ENCODE measurements at regions not wholly inside any gene's neighbourhood (a gene's known extent, or its start where the extent isn't known, plus 50 kb on each side); places are given as distances from the start of the nearest gene placed in this dataset.
"Not testable (repeated sequence)": the region's sequence is repeated elsewhere in the genome, so short reads cannot be mapped to it uniquely, and the experiment has no call there.

DNA sequence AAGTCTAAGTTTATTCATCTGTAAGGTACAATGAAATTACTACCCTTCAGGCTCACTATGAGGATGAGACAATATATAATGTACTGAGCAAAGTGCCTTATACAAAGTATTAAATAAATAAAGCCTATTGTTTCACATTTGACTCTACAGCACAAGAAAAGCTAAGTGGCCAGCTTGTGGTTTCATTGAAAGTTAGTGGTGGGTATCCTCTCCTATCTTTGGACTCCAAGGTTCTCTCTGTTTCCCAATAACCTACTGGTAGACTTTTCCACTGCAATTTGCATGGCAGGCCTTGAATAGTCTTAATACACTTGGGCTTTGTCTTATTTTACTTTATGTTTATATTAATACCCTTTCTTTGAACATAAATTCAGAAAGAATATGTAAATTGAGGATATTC lies 262.7 kb downstream of the DEPDC1B start:
- DNase-seq, result no peak

DNA sequence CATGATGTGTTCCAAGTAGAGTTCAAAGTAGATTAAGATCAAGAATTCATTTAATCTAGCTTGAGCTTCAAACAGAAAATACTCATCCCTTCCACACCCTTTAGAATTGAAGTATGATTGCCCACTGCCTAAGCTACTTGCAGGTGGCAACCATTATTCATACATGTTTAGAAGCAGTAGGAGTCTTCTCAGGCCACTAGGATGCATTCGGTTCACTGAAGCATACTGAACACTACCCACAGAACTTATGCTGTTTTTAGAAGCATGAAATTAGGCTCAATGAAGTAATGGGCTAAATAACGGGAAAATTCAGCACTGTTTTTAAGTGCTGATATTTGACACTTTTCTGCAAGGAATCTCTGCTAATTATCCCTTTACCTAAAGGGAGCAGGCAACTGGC lies 263.4 kb downstream of the DEPDC1B start:
- DNase-seq, result no peak

- DNase-seq, result no peak
Observed at GRCh38 chr5:60435808-60436207, 264.2 kb downstream of the DEPDC1B start.

DNA sequence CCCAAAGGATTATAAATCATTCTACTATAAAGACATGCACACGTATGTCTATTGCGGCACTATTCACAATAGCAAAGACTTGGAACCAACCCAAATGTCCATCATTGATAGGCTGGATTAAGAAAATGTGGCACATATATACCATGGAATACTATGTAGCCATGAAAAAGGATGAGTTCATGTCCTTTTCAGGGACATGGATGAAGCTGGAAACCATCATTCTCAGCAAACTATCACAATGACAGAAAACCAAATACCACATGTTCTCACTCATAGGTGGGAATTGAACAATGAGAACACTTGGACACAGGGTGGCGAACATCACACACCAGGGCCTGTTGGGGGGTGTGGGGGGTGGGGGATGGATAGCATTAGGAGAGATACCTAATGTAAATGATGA lies 273.8 kb downstream of the DEPDC1B start:
- not testable (repeated sequence) for DNase-seq

- not testable (repeated sequence) for DNase-seq
Observed at GRCh38 chr5:60420773-60421172, 279.2 kb downstream of the DEPDC1B start.

GRCh38 chr5:60417500-60418181 lies 282.3 kb downstream of the DEPDC1B start:
- DNase-seq, result no peak

DNA sequence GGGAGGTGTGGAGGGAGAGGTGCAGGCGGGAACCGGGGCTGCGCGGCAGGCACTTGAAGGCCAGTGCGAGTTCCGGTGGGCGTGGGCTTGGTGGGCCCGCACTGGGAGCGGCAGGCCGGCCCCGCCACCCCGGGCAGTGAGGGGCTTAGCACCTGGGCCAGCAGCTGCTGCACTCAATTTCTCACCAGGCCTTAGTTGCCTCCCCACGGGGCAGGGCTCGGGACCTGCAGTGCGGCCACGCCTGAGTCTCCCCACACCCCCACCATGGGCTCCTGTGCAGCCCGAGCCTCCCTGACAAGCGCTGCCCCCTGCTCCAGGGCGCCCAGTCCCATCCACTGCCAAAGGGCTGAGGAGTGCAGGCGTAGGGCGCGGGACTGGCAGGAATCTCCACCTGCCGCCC lies 284.5 kb downstream of the DEPDC1B start:
- no peak for DNase-seq

GRCh38 chr5:60410427-60410826 lies 289.5 kb downstream of the DEPDC1B start:
- DNase-seq, result no peak

DNA sequence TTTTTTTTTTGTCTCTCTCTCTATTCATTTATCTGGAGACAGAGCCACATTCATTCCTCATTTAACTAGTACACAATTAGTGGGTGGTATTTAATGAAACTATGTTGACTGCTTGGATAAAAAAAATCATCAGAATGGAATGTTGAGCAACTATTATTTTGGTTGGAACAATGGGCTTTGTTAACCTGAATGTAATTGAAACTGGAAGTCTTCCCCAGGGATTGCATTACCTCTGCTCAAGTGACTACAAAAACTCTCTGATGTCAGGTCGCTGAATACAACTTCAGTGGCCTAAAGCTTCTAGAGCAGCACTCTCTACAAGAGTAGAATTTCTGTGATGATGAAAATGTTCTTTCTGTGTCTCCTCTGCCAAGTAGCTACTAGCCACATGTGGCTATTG lies 295.8 kb downstream of the DEPDC1B start:
- DNase-seq, result no peak

DNA sequence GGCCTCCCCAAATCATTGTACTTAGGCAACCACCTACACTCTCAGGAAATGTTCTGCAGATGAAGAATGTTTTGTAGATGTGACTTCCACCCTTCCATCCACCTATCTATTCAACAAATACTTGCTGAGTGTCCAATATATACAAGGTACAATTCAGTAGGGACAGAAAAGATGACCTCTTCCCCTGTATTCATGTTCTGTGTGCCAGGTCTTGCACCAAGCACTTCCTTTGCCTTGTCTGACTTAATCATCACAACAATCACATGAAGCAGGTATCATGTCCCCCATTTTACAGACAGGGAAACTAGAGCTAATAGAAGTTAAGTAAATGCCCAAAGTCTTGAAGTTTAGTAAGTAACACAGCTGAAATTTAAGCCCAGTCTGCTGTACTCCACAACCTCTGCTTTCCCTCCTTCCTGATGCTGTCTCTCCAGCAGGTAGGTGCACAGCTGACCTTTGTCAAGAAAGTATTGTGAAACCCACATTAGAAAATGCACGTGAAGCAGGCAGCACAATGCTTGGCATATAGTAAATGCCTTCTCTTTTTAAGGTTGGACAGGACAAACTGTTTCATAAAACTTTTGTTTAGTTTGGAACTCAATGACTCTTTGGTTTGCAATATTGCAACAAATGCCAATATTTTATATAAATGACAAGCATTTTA lies 296.5 kb downstream of the DEPDC1B start:
- DNase-seq, result no peak

DNA sequence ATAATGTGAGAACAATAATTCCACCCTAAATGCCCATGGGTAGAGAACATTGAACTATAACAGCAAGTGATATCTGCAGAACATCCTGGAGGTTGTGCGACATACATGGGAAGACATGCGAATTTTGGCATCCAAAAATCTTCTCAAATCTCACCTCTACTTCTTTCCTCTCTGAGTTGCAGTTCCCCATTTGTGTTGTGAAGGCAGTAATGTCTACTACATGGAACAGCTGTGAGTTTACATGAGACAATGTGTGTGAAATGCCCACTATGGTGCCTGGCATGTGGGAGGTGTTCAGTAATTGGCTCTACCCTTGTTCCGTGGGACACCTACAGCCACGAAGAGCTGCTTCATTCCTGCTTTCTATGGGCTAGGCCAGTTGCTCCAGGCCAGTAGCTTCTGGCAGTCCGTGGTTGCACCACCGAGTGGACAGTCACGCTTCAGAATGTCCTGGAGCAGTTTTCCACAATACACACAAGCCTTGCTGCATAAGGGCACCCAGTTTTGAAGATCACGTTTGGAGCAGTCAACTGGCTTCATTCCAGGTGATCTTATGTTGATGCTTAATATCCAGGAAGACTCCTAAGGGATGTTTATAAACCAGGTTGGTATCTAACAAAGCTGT lies 297.7 kb downstream of the DEPDC1B start:
- no peak for DNase-seq

GRCh38 chr5:60401526-60401925 lies 298.4 kb downstream of the DEPDC1B start:
- DNase-seq, result no peak

GRCh38 chr5:60399507-60399906 lies 300.5 kb downstream of the DEPDC1B start:
- DNase-seq, result no peak

DNA sequence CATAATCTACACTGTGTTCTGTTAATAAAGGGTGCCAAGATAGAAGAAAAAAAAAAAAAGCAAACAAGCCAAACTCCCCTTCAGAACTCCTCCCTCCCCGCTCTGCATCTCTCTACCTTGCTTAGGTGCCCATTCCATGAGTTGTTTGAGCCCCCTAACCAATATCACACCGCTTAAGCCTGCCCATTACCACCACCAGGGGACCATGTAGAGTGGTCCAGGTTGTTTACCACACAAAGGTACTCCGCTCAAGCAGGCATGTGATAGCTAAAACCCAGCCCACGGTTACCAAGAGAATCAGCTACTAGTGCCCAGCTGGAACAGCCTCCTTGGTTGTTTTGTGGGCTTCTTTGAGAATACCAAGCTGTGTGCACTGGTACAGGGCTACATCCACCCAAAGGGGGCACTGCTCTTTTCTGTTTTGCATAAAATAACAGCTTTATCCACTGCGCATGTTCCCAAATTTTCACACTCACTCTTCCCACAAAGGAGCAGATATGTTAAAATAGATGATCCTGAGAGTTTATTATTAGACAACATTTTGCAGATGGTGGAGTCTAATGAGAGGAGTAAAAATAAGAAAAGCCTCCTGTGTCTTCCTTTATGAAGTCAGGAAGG lies 304.1 kb downstream of the DEPDC1B start:
- no peak for DNase-seq

DNA sequence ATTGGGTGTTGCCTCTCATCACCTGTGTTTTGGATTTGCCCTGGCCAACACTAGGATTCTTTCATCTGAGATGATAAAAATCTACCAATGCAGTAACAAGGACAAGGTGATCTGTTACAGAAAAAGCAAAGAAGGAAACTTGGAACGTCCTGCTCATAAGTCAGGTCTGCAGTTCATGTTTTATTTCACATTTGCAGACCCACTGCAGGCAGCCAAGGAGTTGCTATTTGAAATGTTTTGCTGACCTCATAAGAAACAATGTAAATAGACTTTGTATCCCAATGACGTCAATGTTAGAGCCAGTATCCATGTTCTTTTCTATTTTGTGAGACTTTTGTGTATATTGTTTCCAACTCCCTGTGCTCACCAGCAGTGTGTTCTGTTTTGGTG lies 312.9 kb downstream of the DEPDC1B start:
- no peak for DNase-seq

- no peak for DNase-seq
Observed at GRCh38 chr5:60386436-60387050, 313.4 kb downstream of the DEPDC1B start.

- no peak for DNase-seq
Observed at GRCh38 chr5:60382716-60383115, 317.2 kb downstream of the DEPDC1B start.

GRCh38 chr5:60379907-60380306 lies 320.1 kb downstream of the DEPDC1B start:
- DNase-seq, result no peak

GRCh38 chr5:60377826-60378225 lies 322.1 kb downstream of the DEPDC1B start:
- no peak for DNase-seq

DNA sequence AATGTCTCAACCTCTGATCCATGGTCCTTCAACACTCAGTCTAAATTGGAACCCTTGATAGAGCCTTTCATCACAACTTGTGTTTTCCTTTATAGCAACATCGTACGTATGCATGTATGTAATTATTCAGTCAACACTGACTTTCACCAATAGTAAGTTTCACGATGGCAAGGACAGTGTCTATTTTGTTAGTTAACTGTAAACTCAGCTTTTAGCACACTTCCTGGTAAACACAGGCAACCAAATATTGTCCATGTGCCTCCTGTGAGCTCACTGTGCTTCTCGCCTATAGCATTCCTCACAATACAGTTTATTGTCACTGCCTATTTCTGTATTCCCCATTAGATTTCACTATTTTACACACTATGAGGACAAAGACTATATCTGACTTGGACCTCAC lies 323.1 kb downstream of the DEPDC1B start:
- no peak for DNase-seq

DNA sequence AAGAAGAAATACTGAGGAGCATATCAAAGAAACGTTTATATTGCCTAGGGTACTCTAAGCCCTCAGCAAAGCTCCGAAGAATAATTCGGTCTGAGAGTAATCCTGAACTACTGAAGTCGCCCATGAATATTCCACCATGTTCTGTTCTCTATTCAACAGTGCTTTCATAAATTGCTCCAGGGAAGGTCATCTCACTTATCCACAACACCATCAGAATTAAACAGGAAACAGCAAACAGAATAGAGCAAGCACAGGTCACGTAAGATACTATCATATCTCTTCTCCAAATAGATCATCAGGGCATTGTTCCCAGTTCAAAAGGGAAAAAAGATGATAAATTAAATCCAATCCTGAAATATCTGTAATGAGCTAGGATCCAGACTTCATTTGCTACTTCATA lies 325.6 kb downstream of the DEPDC1B start:
- no peak for DNase-seq

DNA sequence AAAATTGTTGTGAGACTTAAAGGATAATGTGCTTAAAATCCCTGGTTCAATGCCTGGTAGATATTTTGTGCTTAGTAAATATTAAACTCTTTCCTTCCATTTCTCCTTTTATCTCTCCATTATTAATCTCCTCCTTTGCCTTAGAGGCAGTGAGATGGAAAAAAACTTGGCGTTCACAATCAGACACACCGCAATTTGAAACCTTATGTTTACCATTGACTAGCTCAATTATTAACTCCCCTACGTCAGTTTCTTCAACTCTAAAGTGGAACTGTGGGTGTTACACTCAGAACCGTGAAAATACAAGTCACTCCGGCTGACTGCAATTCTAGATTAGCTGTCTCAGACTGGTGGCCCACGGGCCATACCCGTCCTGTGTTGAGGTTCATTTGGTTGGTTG lies 327.2 kb downstream of the DEPDC1B start:
- DNase-seq, result no peak

- no peak for DNase-seq
Observed at GRCh38 chr5:60371065-60371464, 328.9 kb downstream of the DEPDC1B start.

DNA sequence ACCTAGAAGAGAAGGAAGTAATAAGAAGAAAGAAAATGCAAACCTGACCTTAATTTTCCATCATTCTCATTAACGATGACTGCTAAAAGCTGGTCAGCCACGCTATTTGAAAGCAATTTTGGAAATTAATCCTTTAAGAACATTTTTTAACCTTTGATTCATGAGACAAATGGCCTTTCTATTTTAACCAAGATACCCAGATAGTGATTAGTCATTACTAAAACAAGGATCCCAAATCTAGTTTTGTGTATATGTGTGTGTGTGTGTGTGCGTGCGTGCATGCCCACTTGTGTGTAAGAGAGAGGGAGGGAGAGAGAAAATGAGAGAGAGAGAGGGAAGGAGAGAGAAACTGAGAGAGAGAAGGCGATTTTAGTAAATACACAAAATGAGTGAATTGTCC lies 329.5 kb downstream of the DEPDC1B start:
- DNase-seq, result no peak

All from GOT3 (cell line).